ENCODE measurements at regions not wholly inside any gene's neighbourhood (a gene's known extent, or its start where the extent isn't known, plus 50 kb on each side); places are given as distances from the start of the nearest gene placed in this dataset.

DNA sequence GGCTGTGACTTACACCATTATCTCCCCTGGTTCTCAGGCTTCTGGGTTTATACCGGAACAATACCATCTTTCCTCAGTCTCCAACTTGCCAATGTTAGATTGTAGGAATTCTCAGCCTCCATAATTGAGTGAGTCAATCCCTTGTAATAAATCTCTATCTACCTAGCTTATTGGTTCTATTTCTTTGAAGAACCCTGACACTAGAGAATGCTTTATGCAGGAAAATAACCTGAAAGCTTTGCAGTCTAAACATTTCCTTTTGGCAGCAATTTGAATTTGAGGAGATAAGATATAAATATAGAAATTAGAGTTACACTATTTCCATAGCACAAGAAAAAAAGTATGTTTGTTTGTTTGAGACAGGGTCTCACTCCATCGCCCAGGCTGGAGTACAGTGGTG lies 278.1 kb upstream of the CDH18 start:
- H3K79me2 ChIP-seq (ENCODE audit: insufficient read depth, low read length), result no peaks in the 10 kb centered on the region
- no peak overlapping the region for H4K8ac ChIP-seq (replicated peaks; ENCODE audit: insufficient read length, low read depth, low read length)
- H2AFZ ChIP-seq (ENCODE audit: low read length), result no peak overlapping the region
- no peaks in the 10 kb centered on the region for H3K9me3 ChIP-seq (ENCODE audit: control insufficient read depth, low read depth, low read length)
- H3K79me1 ChIP-seq (ENCODE audit: insufficient read depth, low read depth, low read length, poor library complexity, severe bottlenecking), result no peaks in the 10 kb centered on the region
- H3K4me1 ChIP-seq (ENCODE audit: insufficient read depth, low read length), result no peaks in the 10 kb centered on the region
- no peak overlapping the region for H3K14ac ChIP-seq (ENCODE audit: insufficient read depth, low read length)
- Mint-ChIP-seq H3K4me1 (no peaks in the 10 kb centered on the region), H3K9me3 (peaks cover 0 to 5% of the 10 kb centered on the region in 2 experiments; a peak in 3 of 5 replicates), H3K27me3 (ENCODE audit: low read depth) (no peaks in the 10 kb centered on the region), H3K36me3 (ENCODE audit: insufficient read depth in 1 of 3, low read depth in 3 of 3) (peaks cover 0 to 4% (median 0%) of the 10 kb centered on the region in 3 experiments; a peak in 1 of 7 replicates), H3K27ac (no peak overlapping the region), H3K4me3 (no peak overlapping the region)
- no peaks in the 10 kb centered on the region for H3K27me3 ChIP-seq (ENCODE audit: insufficient read depth, low read length)
- H2AK5ac ChIP-seq (ENCODE audit: insufficient read length, low read length), result no peak overlapping the region
- no CpG with 5 or more reads among the region's 2 CpGs for WGBS (ENCODE audit: extremely low coverage, insufficient read length, low lambda C conversion rate)
- H3T11ph ChIP-seq (ENCODE audit: low read length), result no peak overlapping the region
- no peak overlapping the region for H3K9ac ChIP-seq (ENCODE audit: extremely low read depth, insufficient read length, low read length)
- no peak overlapping the region for H2BK5ac ChIP-seq (ENCODE audit: insufficient read length, low read length)
- no peak overlapping the region for H2BK20ac ChIP-seq (ENCODE audit: low read depth, low read length, poor library complexity, severe bottlenecking)
- no peak overlapping the region for H4K91ac ChIP-seq (ENCODE audit: insufficient read length, low read depth, low read length)
- no peak overlapping the region for H4K5ac ChIP-seq (ENCODE audit: insufficient read length, low read depth, low read length)
- no peaks in the 10 kb centered on the region for H3K23me2 ChIP-seq (ENCODE audit: insufficient read length, low read depth, low read length, poor library complexity, severe bottlenecking)
- no peak overlapping the region for H3K18ac ChIP-seq (ENCODE audit: insufficient read length, low read depth, low read length)
- H2BK120ac ChIP-seq (ENCODE audit: low read depth, low read length, poor library complexity, severe bottlenecking), result no peak overlapping the region
- H3K27ac ChIP-seq (ENCODE audit: insufficient read length, low read depth, low read length), result no peak overlapping the region
- no peak overlapping the region for H2BK15ac ChIP-seq (ENCODE audit: low read depth, low read length)
- H3K4me2 ChIP-seq (ENCODE audit: insufficient read depth, insufficient read length, low read length), result no peak overlapping the region
- no peak overlapping the region for H2BK12ac ChIP-seq (ENCODE audit: insufficient read length, low read depth, low read length)
- H4K20me1 ChIP-seq (ENCODE audit: control insufficient read depth, insufficient read depth, insufficient read length), result no peaks in the 10 kb centered on the region
- no peak overlapping the region for H3K56ac ChIP-seq (ENCODE audit: insufficient read length, low read depth, low read length)
- no peak for DNase-seq
- no peak overlapping the region for H3K23ac ChIP-seq (ENCODE audit: insufficient read length, low read depth, low read length)
- TF ChIP-seq, protein P1, sequence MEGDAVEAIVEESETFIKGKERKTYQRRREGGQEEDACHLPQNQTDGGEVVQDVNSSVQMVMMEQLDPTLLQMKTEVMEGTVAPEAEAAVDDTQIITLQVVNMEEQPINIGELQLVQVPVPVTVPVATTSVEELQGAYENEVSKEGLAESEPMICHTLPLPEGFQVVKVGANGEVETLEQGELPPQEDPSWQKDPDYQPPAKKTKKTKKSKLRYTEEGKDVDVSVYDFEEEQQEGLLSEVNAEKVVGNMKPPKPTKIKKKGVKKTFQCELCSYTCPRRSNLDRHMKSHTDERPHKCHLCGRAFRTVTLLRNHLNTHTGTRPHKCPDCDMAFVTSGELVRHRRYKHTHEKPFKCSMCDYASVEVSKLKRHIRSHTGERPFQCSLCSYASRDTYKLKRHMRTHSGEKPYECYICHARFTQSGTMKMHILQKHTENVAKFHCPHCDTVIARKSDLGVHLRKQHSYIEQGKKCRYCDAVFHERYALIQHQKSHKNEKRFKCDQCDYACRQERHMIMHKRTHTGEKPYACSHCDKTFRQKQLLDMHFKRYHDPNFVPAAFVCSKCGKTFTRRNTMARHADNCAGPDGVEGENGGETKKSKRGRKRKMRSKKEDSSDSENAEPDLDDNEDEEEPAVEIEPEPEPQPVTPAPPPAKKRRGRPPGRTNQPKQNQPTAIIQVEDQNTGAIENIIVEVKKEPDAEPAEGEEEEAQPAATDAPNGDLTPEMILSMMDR (conservative IDR thresholded peaks at IDR 0.05), result no peak
- no peak overlapping the region for H3K4ac ChIP-seq (ENCODE audit: low read depth, low read length)
